DND-41 (cell line): ENCODE measurements at regions not wholly inside any gene's neighbourhood (a gene's known extent, or its start where the extent isn't known, plus 50 kb on each side); places are given as distances from the start of the nearest gene placed in this dataset.

Experiments used
- EZH2 ChIP-seq: IDR thresholded peaks from 3 replicates; pipeline ENCODE4 v1.6.1; 2012; ENCODE audit warnings: borderline replicate concordance, low read depth, mild to moderate bottlenecking, moderate library complexity, low read length, inconsistent platforms; ENCODE audit not compliant: severe bottlenecking
- TF ChIP-seq, protein P1 (sequence below): IDR thresholded peaks from 2 replicates; pipeline ENCODE4 v1.5.1; 2012; ENCODE audit warnings: borderline replicate concordance, low read length, moderate library complexity, mild to moderate bottlenecking; ENCODE audit not compliant: poor library complexity, severe bottlenecking; ENCODE audit errors: extremely low read depth

GRCh38 chr1:186738926-186739325 is 58.7 kb upstream of the PTGS2 start:
- TF ChIP-seq, protein P1, sequence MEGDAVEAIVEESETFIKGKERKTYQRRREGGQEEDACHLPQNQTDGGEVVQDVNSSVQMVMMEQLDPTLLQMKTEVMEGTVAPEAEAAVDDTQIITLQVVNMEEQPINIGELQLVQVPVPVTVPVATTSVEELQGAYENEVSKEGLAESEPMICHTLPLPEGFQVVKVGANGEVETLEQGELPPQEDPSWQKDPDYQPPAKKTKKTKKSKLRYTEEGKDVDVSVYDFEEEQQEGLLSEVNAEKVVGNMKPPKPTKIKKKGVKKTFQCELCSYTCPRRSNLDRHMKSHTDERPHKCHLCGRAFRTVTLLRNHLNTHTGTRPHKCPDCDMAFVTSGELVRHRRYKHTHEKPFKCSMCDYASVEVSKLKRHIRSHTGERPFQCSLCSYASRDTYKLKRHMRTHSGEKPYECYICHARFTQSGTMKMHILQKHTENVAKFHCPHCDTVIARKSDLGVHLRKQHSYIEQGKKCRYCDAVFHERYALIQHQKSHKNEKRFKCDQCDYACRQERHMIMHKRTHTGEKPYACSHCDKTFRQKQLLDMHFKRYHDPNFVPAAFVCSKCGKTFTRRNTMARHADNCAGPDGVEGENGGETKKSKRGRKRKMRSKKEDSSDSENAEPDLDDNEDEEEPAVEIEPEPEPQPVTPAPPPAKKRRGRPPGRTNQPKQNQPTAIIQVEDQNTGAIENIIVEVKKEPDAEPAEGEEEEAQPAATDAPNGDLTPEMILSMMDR, result no peak
- no peak for TF ChIP-seq EZH2
